Stomach (tissue), 8 donors: ENCODE measurements at regions not wholly inside any gene's neighbourhood (a gene's known extent, or its start where the extent isn't known, plus 50 kb on each side); places are given as distances from the start of the nearest gene placed in this dataset.

Experiments
- DNase-seq, 2 donors: peaks; one replicate each; pipeline versions ENCODE4 v3.0.0 to v3.0.0-alpha.2; 2013 to 2019
- H3K27ac ChIP-seq, 5 donors: fragments of 200-600 bp in 4 of 5; sonication (generic) in 4 of 5; one replicate each; pipeline ENCODE4 v1.5.1; 2013 to 2019; ENCODE audit warnings: mild to moderate bottlenecking in 1 of 5, moderate library complexity in 1 of 5
- H3K27me3 ChIP-seq, 3 donors: fragments of 200-600 bp; sonication (generic); one replicate each; pipeline ENCODE4 v1.5.1; 2017 to 2019; ENCODE audit warnings: mixed run types in 1 of 3
- H3K36me3 ChIP-seq, 4 donors: fragments of 200-600 bp; sonication (generic); 1 replicate in 3 of 4; 2 replicates in 1 of 4; pipeline ENCODE4 v1.5.1; 2016 to 2019
- H3K4me1 ChIP-seq, 4 donors: fragments of 200-600 bp; sonication (generic); one replicate each; pipeline ENCODE4 v1.5.1; 2016 to 2019
- H3K4me3 ChIP-seq, 4 donors: fragments of 200-600 bp; sonication (generic) in 3 of 4; one replicate each; pipeline ENCODE4 v1.5.1; 2016 to 2019; ENCODE audit warnings: mild to moderate bottlenecking in 1 of 4
- H3K9me3 ChIP-seq, 4 donors: fragments of 200-600 bp; sonication (generic); one replicate each; pipeline ENCODE4 v1.5.1; 2016 to 2019
- EP300 ChIP-seq: sonication (generic); formaldehyde crosslinking; IDR thresholded peaks from one replicate; pipeline ENCODE4 v1.6.1; 2017; ENCODE audit warnings: antibody characterized with exemption
- POLR2A ChIP-seq, 4 donors: fragments of 450-650 bp; IDR thresholded peaks; one replicate each; pipeline ENCODE4 v1.6.1; 2016; ENCODE audit warnings: antibody characterized with exemption in 4 of 4, control low read depth in 2 of 4, mild to moderate bottlenecking in 1 of 4, moderate library complexity in 1 of 4
- POLR2AphosphoS5 ChIP-seq, 3 donors: sonication (generic); formaldehyde crosslinking; IDR thresholded peaks; one replicate each; pipeline ENCODE4 v1.6.1; 2016; ENCODE audit warnings: antibody characterized with exemption in 3 of 3
- WGBS, 5 donors: extraction: QIAGEN DNeasy Blood & Tissue Kit in 3 of 5; methylation state at CpG; one replicate each; pipeline versions ENCODE4 v1.1.5 to v1.1.7; 2013 to 2018; 5-methylcytosine and 5-hydroxymethylcytosine counted together
- intact Hi-C: fragments of 100-400 bp; cut with DNase I; formaldehyde crosslinking; loops from one replicate; pipeline ENCODE4 v1.15.1; 2023; ENCODE audit warnings: low total_unique reads
- TF ChIP-seq, protein P1 (sequence below), 7 experiments: fragments of 450-650 bp in 4 of 7; fragments of 200-600 bp in 3 of 7; sonication (generic) in 3 of 7; IDR thresholded peaks; one replicate each; pipeline ENCODE4 v1.5.1; 2016 to 2019; ENCODE audit warnings: antibody characterized with exemption in 7 of 7, control low read depth in 2 of 7, mild to moderate bottlenecking in 1 of 7
- donor health status: healthy with polysubstance abuse.
- donor health status: Bipolar disorder and iron deficiency.
- donor health status: healthy.

GRCh38 chr2:163367825-163368582, 367.8 kb downstream of the FIGN start:
- intact Hi-C loops, result no loop called here
- WGBS, 5 donors, result 80 to 89% (median 85%) methylated on average over 4 of the region's 4 CpGs
- TF ChIP-seq POLR2A (IDR thresholded peaks at IDR 0.05) (no peak), EP300 (no peak), POLR2AphosphoS5 (IDR thresholded peaks at IDR 0.05) (no peak)
- TF ChIP-seq, protein P1, sequence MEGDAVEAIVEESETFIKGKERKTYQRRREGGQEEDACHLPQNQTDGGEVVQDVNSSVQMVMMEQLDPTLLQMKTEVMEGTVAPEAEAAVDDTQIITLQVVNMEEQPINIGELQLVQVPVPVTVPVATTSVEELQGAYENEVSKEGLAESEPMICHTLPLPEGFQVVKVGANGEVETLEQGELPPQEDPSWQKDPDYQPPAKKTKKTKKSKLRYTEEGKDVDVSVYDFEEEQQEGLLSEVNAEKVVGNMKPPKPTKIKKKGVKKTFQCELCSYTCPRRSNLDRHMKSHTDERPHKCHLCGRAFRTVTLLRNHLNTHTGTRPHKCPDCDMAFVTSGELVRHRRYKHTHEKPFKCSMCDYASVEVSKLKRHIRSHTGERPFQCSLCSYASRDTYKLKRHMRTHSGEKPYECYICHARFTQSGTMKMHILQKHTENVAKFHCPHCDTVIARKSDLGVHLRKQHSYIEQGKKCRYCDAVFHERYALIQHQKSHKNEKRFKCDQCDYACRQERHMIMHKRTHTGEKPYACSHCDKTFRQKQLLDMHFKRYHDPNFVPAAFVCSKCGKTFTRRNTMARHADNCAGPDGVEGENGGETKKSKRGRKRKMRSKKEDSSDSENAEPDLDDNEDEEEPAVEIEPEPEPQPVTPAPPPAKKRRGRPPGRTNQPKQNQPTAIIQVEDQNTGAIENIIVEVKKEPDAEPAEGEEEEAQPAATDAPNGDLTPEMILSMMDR (IDR thresholded peaks at IDR 0.05), result no peak
- Histone ChIP-seq H3K27me3 (no peaks in the 10 kb centered on the region), H3K36me3 (no peaks in the 10 kb centered on the region), H3K9me3 (no peaks in the 10 kb centered on the region), H3K27ac (no peak overlapping the region), H3K4me1 (no peaks in the 10 kb centered on the region), H3K4me3 (no peak overlapping the region)
- DNase-seq, result no peak

DNA sequence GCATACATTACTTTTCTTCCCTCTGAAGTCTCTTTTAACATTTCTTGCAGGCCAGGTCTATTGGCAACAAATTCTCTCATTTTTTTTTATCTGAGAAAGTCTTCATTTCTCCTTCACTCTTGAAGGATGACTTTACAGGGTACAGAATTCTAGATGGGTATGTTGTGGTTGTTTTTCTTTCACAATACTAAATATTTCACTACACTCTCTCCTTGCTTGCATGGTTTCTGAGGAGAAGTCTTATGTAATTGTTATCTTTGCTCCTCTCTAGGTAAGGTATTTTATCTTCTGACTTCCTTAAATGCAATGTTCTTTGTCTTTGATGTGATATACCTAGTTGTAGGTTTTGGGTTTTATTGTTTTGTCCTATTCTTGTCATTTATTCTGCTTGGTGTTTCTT, 371.1 kb downstream of the FIGN start:
- no peak for DNase-seq
- no peak for TF ChIP-seq POLR2A (IDR thresholded peaks at IDR 0.05)
- no peak for TF ChIP-seq POLR2AphosphoS5 (IDR thresholded peaks at IDR 0.05)
- TF ChIP-seq, protein P1 (IDR thresholded peaks at IDR 0.05), result no peak
- TF ChIP-seq EP300, result no peak
- no peaks in the 10 kb centered on the region for H3K4me1 ChIP-seq
- no peak overlapping the region for H3K27ac ChIP-seq
- H3K36me3 ChIP-seq, result no peaks in the 10 kb centered on the region
- H3K9me3 ChIP-seq, result no peaks in the 10 kb centered on the region
- intact Hi-C loops, result no loop called here
- no peaks in the 10 kb centered on the region for H3K27me3 ChIP-seq
- no peak overlapping the region for H3K4me3 ChIP-seq

- no peak overlapping the region for H3K4me3 ChIP-seq
- no peak for TF ChIP-seq POLR2A (IDR thresholded peaks at IDR 0.05)
- TF ChIP-seq EP300, result no peak
- intact Hi-C loops, result no loop called here
Observed at GRCh38 chr2:163353551-163353950, 382.3 kb downstream of the FIGN start.

GRCh38 chr2:163351966-163352365, 383.8 kb downstream of the FIGN start:
- H3K36me3 ChIP-seq, result no peaks in the 10 kb centered on the region
- no peak for DNase-seq
- WGBS, 5 donors, result 80 to 91% (median 88%) methylated on average over 2 of the region's 2 CpGs
- H3K4me1 ChIP-seq, result peaks cover 6 to 19% (median 13%) of the 10 kb centered on the region in 4 donors
- H3K9me3 ChIP-seq, result no peaks in the 10 kb centered on the region
- no peak overlapping the region for H3K27ac ChIP-seq
- no peak overlapping the region for H3K4me3 ChIP-seq
- intact Hi-C loops, result no loop called here
- no peak for TF ChIP-seq POLR2AphosphoS5 (IDR thresholded peaks at IDR 0.05)
- no peaks in the 10 kb centered on the region for H3K27me3 ChIP-seq

More at GRCh38 chr2:163353551-163353950, 382.3 kb downstream of the FIGN start:
- Histone ChIP-seq H3K36me3 (no peaks in the 10 kb centered on the region), H3K27me3 (no peaks in the 10 kb centered on the region), H3K27ac (no peak overlapping the region), H3K4me1 (peaks cover 0 to 10% (median 4%) of the 10 kb centered on the region in 4 donors), H3K9me3 (no peaks in the 10 kb centered on the region)
- DNase-seq, result no peak
- 70 to 88% (median 83%) methylated on average over 1 of the region's 1 CpG for WGBS, 5 donors

- no peak overlapping the region for H3K4me3 ChIP-seq
- H3K27me3 ChIP-seq, result no peaks in the 10 kb centered on the region
- intact Hi-C loops, result no loop called here
- H3K4me1 ChIP-seq, result peaks cover 6 to 19% (median 13%) of the 10 kb centered on the region in 4 donors
- no peaks in the 10 kb centered on the region for H3K36me3 ChIP-seq
- H3K9me3 ChIP-seq, result no peaks in the 10 kb centered on the region
- no peak for DNase-seq
- 87 to 92% (median 89%) methylated on average over 3 of the region's 3 CpGs for WGBS, 5 donors
- H3K27ac ChIP-seq, result no peak overlapping the region
- TF ChIP-seq POLR2A (IDR thresholded peaks at IDR 0.05) (no peak), POLR2AphosphoS5 (IDR thresholded peaks at IDR 0.05) (no peak), EP300 (no peak)
- TF ChIP-seq, protein P1 (IDR thresholded peaks at IDR 0.05), result no peak
Observed at GRCh38 chr2:163351143-163351542, 384.7 kb downstream of the FIGN start.
